A673 (cell line): ENCODE measurements at regions not wholly inside any gene's neighbourhood (a gene's known extent, or its start where the extent isn't known, plus 50 kb on each side); places are given as distances from the start of the nearest gene placed in this dataset.

Source experiments
- EZH2 ChIP-seq: fragments of 200-600 bp; sonication (generic); IDR thresholded peaks from 2 replicates; pipeline ENCODE4 v1.6.1; 2017; ENCODE audit warnings: borderline replicate concordance, low read depth, mild to moderate bottlenecking, mixed read lengths, antibody characterized with exemption, low read length; ENCODE audit not compliant: poor library complexity, severe bottlenecking
- TF ChIP-seq, protein P1 (sequence below): fragments of 300-800, 200-600 bp; sonication (generic); conservative IDR thresholded peaks from 2 replicates; pipeline ENCODE4 v1.5.1; 2017; ENCODE audit warnings: low read depth, mild to moderate bottlenecking, antibody characterized with exemption, low read length, moderate library complexity, mixed read lengths

DNA sequence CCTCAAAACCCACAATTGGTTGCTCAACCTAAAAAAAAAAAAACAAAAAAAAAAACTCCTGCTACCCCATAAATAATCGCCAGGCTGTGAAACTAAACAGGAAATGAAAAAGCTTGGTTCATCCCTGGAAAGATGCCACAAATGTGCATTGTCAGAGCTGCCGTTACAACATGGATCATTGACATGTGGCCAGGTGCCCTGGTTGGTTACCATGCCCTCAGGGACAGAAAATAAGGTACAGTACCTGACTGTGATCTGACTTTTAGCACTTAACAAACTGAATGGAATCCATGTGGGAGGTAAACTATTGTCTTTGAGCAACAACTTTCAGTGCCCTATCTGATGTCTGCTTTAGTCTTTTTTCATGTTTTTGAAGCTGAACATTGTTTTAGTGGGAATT lies 118.0 kb upstream of the RPL34 start:
- TF ChIP-seq, protein P1, sequence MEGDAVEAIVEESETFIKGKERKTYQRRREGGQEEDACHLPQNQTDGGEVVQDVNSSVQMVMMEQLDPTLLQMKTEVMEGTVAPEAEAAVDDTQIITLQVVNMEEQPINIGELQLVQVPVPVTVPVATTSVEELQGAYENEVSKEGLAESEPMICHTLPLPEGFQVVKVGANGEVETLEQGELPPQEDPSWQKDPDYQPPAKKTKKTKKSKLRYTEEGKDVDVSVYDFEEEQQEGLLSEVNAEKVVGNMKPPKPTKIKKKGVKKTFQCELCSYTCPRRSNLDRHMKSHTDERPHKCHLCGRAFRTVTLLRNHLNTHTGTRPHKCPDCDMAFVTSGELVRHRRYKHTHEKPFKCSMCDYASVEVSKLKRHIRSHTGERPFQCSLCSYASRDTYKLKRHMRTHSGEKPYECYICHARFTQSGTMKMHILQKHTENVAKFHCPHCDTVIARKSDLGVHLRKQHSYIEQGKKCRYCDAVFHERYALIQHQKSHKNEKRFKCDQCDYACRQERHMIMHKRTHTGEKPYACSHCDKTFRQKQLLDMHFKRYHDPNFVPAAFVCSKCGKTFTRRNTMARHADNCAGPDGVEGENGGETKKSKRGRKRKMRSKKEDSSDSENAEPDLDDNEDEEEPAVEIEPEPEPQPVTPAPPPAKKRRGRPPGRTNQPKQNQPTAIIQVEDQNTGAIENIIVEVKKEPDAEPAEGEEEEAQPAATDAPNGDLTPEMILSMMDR, result no peak
- no peak for TF ChIP-seq EZH2
